ENCODE measurements at regions not wholly inside any gene's neighbourhood (a gene's known extent, or its start where the extent isn't known, plus 50 kb on each side); places are given as distances from the start of the nearest gene placed in this dataset.

GRCh38 chr11:56932572-56933220 is 56.0 kb upstream of the OR5AK2 start:
- DNase-seq, result no peak

GRCh38 chr11:56923116-56923515 is 65.6 kb upstream of the OR5AK2 start:
- no peak for DNase-seq

DNA sequence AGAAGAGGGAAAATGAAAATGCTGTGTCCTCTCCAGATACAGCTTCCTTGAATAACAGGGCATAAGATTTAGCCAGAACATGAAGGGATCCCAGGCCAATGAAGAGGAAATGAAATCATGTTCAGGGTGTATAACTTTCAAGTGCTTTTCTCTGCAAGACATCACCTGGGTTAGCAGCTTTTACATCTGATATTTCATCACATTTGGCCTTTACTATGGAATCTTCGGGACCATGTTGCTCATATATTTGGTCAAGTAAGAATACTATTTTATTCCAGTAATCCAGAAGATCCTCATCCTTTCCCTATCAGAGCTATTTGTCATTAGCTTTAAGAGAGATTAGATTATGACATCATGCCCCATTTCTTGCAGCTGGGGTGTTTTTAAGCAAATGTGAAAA is 66.3 kb upstream of the OR5AK2 start:
- no peak for DNase-seq

DNA sequence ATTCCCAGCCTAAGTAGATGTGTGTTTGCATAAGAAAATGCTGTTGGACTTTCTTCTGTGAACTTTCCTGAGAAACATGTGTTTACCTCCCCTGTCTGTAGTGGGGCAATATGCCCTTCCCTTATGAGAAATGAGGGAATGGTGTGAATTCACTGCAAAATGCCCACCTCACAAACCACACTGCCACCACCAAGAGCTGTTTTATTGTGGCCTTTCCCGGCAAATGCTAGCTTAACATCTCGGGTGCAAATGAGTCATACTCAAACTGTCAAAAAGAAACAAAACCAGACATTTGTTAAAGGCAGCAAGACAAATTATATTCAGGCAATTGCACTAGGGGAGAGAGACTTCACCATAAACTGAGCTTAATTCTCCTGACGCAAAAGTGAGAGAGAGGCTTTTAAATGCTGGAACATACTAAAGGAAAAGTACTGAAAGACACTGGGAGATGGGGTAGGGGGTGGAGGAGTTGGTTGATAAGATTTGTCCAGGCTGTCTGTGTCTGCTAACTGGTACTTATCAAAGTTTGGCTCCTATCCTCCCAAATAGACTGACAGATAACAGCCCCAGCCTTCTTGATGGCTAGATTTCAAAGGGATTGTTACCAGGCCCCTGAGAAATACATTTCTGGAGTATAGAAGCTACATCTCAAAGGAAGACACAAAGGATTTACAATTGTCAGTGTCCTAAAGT is 70.9 kb upstream of the OR5AK2 start:
- no peak for DNase-seq

GRCh38 chr11:56916587-56916986 is 72.1 kb upstream of the OR5AK2 start:
- no peak for DNase-seq

DNA sequence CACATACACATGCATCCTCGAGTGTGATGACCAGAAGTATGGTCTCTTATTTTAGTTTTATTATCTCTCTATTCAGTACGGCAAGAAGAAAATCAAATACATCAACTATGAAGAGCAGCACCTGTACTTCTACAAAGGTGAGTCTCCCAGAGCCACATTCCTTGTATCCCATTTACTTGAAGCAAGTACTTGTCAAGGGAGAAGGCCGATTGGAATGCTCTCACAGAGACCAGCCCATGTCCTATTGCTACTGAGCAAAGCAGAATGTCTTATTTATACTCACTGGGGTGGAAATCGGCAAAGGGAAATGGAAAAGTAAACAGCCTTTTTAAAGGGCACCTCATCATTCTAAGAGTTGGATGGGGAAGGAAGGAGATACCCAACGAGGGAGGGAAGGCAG is 72.6 kb upstream of the OR5AK2 start:
- no peak for DNase-seq

GRCh38 chr11:56911312-56911711 is 77.4 kb upstream of the OR5AK2 start:
- DNase-seq, result no peak

GRCh38 chr11:56910785-56911184 is 77.9 kb upstream of the OR5AK2 start:
- DNase-seq, result no peak

DNA sequence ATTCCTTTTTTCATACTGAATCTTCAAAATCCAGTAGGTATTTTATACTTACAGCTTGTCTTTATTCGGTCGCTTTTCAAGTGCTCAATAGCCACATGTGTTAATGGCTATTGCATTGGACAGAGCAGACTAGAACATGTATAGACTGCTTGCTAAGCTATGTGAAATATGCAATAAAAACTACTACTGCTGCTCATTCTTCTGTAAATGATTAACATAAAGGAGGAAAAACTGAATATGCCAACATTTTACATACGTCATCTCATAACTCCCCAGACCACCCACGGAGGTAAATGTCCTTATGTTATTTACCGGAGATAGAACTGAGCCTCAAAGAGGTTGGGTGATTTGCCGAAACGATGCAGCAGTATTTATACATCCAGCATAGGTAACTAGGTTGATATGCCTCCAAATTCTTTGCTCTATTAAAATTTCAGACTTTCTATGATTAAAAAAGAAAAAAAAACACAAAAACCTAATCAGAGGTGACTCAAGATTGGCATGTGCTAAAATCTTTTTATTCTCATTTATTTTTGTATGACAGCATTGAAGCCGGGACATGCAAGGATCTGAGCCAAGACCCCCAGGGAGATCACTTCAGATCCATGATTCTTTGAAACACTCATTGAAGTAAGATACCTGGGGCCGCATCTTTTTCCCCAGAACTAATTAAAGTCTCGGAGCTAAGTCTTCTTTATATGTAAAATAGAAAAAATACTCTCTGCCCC is 78.5 kb upstream of the OR5AK2 start:
- no peak for DNase-seq

GRCh38 chr11:56909563-56909962 is 79.2 kb upstream of the OR5AK2 start:
- DNase-seq, result no peak

- DNase-seq, result no peak
Measured at GRCh38 chr11:56909080-56909479, 79.6 kb upstream of the OR5AK2 start.

GRCh38 chr11:56906683-56907148 is 82.0 kb upstream of the OR5AK2 start:
- no peak for DNase-seq

GRCh38 chr11:56905936-56906335 is 82.8 kb upstream of the OR5AK2 start:
- no peak for DNase-seq

DNA sequence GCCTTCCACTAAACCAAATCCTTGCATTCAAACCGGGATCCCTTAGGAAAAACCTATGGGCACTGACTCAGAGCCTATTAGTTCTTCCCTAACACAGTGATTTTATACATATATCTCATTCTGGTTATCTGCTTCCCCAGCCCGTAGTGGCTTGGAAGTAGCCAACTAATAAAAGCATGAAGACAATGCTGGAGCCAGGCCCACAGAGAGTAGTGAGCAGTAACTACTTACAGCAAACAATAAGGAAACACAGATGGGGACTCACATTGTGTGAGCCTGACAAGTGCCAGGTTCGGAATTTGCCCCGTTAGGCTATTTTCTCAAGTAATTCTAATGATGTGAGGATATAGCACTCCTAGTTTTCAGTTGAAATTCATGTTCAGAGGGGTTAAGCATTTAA is 83.3 kb upstream of the OR5AK2 start:
- DNase-seq, result no peak

DNA sequence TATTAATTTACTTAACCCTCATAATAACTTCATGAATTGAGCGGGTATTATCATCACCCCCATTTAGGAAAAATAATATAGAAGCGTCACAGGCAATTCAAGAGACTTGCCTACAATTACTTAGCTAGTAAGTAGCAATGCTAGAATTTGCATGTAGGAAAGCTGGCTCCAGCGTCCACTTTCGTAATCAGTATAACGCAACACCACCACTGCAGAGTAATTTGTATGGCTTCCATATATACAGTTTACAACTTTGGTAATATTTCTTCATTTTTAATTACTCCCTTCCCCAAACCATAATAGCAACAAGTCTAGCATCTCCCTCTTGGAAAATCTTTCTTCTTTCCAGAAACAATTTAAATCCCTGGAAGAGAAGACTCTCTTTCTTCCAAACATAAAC is 89.9 kb upstream of the OR5AK2 start:
- DNase-seq, result no peak

DNA sequence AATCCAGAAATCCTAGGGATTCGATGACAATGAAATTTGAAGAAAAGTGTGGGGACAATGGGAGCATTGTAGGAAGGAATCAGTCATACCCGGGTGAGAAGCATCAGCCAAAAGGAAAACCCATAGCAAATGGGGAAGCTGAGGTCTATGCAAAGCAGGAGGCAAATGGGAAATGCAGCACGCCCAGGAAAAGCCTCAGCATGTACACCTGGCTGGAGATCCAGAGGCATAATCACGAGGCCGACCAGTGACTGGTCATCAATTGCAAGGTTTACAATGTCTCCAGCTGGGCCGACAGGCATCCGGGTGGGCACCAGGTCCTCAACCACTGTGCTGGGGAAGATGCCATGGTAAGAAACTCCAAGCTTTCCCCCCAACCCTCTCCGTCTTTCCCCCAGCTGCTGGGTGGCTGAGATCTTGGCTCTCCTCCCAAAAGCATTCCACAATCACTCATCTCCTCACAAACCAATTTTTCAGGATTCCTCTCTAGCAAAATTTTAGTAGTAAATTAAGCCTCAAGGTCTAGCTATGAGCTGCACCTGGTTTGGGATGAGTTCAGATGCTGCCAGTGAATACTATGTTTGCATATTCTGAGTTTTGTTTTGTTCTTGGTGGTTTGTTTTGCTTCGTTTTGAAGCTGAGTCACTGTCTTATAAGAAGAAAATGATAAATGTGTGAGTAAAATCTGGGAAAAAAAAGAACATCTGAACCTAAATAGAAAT is 98.0 kb upstream of the OR5AK2 start:
- DNase-seq, result no peak

DNA sequence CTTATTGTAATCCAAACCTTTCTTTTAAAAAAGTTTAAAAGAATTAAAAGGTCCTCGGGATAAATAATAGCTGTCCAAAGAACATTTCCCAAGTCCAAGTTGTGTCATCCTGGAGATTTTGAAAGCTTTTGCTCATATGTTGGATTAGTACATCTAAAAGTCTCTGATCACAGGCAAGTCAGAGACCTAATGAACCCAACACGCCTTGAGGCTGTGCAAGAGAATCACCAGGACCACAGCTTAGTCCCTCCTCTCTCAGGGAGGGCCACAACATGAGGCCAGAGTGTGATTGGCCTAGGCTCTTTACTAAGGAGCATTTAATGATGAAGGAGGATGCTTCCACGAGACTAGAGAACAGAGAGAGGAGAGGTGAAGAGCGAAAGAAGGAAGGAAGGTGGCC is 98.7 kb upstream of the OR5AK2 start:
- no peak for DNase-seq

- DNase-seq, result no peak
Measured at GRCh38 chr11:56887940-56888339, 100.8 kb upstream of the OR5AK2 start.

DNA sequence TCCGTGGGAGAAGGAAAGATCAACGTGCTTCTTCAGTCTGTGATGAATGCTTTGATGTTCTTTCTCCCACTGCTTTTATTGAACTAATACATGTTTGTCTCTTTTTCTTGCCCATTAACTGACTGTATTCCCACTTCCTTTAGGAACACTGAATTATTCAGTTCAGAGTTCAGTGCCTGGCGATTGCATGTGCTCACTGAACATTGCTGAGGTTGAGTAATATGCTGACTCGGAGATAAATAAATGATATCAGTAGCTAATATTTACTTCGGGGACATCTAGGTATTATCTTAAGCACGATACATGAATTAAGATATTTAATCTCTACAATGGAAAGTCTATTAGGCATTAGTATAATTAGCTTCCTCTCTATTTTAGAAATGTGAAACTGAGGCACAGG is 102.3 kb upstream of the OR5AK2 start:
- no peak for DNase-seq

- DNase-seq, result no peak
Measured at GRCh38 chr11:56885854-56886253, 102.9 kb upstream of the OR5AK2 start.

- DNase-seq, result peak; percentile 12
Measured at GRCh38 chr11:56885177-56885576, 103.5 kb upstream of the OR5AK2 start.

- no peak for DNase-seq
Measured at GRCh38 chr11:56883371-56883987, 105.2 kb upstream of the OR5AK2 start.

All from midbrain (tissue), 1 donor.